GM13977 (cell line): ENCODE measurements at regions not wholly inside any gene's neighbourhood (a gene's known extent, or its start where the extent isn't known, plus 50 kb on each side); places are given as distances from the start of the nearest gene placed in this dataset.

Source experiments
- DNase-seq: peaks from one replicate; pipeline ENCODE4 v3.0.0; 2012; ENCODE audit warnings: low spot score
- in situ Hi-C: fragments of 300-500 bp; cut with MboI; formaldehyde crosslinking; loops from one replicate; pipeline ENCODE4 v1.12.0; 2022; ENCODE audit warnings: low sequenced_read_pairs, low pct_unique_long_range_greater_than_20kb, mixed read lengths, inconsistent platforms; ENCODE audit not compliant: unreplicated experiment
- TF ChIP-seq, protein P1 (sequence below): IDR thresholded peaks from 2 replicates; pipeline ENCODE4 v1.5.1; 2012; ENCODE audit warnings: mild to moderate bottlenecking, control low read depth; ENCODE audit not compliant: insufficient read depth; ENCODE audit errors: extremely low read depth, missing control alignments

DNA sequence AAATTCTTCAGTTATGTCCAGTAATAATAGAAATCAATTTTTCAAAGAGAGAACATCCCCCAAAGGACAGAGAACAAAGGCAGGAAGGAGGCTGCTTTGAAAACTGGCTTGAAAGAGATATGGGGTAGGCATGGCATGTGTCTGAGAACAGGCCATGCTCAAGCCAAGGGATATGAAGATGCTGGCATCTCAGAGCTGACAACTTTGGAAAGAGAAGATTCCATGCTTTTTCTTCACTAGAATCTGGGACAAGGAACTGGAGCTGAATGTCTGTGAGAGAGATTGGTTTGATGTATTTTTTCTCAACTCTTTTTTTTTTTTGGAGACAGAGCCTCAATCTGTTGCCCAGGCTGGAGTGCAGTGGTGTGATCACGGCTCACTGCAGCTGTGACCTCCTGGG, 139.8 kb upstream of the DLX2 start:
- TF ChIP-seq, protein P1, sequence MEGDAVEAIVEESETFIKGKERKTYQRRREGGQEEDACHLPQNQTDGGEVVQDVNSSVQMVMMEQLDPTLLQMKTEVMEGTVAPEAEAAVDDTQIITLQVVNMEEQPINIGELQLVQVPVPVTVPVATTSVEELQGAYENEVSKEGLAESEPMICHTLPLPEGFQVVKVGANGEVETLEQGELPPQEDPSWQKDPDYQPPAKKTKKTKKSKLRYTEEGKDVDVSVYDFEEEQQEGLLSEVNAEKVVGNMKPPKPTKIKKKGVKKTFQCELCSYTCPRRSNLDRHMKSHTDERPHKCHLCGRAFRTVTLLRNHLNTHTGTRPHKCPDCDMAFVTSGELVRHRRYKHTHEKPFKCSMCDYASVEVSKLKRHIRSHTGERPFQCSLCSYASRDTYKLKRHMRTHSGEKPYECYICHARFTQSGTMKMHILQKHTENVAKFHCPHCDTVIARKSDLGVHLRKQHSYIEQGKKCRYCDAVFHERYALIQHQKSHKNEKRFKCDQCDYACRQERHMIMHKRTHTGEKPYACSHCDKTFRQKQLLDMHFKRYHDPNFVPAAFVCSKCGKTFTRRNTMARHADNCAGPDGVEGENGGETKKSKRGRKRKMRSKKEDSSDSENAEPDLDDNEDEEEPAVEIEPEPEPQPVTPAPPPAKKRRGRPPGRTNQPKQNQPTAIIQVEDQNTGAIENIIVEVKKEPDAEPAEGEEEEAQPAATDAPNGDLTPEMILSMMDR: no peak

DNA sequence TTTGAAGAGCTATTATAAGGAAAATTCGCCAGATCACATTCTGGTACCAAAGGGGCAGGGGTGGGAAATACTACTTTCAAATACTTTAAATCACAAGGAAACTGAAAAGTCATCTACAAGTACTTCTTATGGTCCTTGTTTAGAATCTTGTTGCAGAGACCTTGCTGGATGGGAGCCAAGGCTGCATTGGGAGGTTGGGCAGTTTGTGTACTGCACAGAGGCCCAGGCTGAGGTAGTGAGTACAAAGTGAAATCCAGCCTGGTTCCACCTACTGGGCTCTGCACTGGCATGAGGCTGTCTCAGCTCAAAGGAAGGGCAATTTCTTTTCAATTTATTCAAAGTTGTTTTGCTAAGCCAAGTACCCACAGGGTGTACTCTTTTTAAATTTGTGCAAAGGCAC, 140.3 kb upstream of the DLX2 start:
- TF ChIP-seq, protein P1: no peak
- in situ Hi-C loops: no loop called here
- DNase-seq: no peak

More for the DNA sequence above, 139.8 kb upstream of the DLX2 start:
- in situ Hi-C loops: no loop called here
- DNase-seq: no peak

DNA sequence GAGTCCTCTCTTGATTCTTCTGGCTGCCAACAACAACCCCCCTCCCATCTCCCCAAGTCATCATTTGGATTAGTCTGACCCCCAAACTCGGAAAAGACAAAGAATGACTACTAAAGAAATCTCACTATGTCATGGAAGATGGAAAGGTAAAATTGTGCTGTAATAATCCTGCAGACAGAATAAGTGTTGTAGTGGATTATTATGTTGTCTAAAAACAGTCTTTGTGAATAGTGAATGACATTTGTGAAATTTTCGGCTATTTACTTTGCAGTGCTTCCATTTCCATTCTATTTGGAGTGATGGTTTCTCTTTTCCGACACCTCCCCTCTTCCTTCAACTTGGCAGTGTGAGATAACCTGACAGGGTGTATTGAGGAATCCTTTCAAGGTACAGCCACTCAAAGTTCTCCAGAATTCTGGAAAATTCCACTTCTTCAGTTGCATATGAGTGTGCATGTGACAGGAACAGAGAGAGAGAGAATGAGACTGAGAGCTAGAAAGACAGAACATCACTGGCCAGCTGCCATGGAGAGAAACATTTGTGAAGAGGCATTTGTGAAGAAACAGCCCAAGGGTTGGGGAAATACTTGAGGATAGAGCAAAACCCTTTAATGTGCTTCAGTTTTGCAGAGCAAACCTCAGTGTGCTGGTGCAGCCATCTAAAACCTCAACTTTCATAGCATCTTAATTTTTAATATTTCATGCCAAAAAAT, 141.9 kb upstream of the DLX2 start:
- DNase-seq: no peak
- TF ChIP-seq, protein P1: no peak
- in situ Hi-C loops: no loop called here

DNA sequence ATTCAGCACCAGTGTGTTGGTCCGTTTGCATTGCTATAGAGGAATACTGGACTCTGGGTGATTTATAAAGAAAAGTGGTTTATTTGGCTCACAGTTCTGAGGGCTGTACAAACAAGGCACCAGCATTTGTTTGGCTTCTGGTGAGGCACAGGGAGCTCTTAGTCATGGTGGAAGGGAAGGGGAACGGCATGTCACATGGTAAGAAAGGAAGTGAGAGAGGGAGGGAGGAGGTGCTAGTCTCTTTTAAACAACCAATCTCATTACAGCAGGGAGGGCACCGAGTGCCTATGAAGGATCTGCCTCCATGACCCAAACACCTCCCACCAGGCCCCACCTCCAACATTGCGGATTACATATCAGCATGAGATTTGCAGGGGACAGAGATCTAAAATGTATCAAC, 143.9 kb upstream of the DLX2 start:
- in situ Hi-C loops: no loop called here
- DNase-seq: no peak
- TF ChIP-seq, protein P1: no peak

DNA sequence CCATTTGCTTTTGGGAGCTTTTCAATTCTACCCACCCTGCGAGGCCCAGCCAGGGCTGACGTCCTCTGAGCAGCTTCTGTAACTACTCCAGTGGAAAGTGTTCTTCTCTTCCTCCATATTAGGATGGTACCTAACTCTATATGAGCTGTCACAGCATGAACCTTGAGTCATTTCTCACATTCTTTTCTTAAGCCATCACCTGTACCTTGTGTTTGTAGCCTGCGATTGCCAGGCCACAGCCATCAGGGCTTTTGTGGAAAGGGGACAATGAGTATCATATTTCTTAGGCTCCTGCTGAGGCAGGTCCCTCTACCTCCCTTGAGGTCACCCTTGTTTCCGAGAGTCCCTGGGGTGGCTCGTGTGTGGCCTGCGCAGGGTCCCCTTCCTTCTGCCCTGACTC, 144.5 kb upstream of the DLX2 start:
- in situ Hi-C loops: no loop called here
- TF ChIP-seq, protein P1: no peak
- no peak for DNase-seq

DNA sequence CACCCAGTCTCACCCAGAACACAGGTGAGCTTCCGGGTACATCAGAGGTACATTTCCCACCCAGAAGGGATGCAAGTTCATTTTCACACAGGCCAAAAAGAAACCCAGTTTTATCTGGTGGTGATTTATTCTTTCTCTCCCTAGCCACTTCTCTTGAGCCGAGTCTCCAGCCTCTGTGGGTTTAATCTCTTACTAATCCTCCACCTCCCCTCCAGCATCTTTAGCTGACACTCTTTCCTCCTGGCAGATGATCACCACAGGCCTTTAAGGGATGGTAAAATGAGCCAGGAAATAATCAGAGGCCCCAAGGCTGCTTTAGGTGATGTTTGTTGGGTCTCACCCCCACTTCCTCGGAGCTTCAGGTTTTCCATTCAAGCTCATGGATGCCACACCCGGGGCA, 145.7 kb upstream of the DLX2 start:
- TF ChIP-seq, protein P1: no peak
- DNase-seq: no peak
- in situ Hi-C loops: no loop called here
